K562 (cell line): ENCODE measurements at regions not wholly inside any gene's neighbourhood (a gene's known extent, or its start where the extent isn't known, plus 50 kb on each side); places are given as distances from the start of the nearest gene placed in this dataset.

Source experiments
- ARID4B ChIP-seq: sonication (generic); formaldehyde crosslinking; IDR thresholded peaks from 2 replicates; pipeline ENCODE4 v1.8.0; 2022; ENCODE audit warnings: mild to moderate bottlenecking, missing genetic modification reagents
- CEBPG ChIP-seq, 3 experiments: fragments of 200-800 bp in 1 of 3; sonication (Bioruptor generic) in 1 of 3; sonication (generic) in 1 of 3; formaldehyde crosslinking in 1 of 3; IDR thresholded peaks in 2 of 3; conservative IDR thresholded peaks in 1 of 3; 2 replicates each; pipeline versions ENCODE4 v1.6.1 to v1.8.0; 2016 to 2022; ENCODE audit warnings: missing compliant biosample characterization in 2 of 3, missing genetic modification characterization in 2 of 3, mild to moderate bottlenecking in 1 of 3, missing genetic modification reagents in 1 of 3
- CUX1 ChIP-seq: fragments of 200-800 bp; sonication (Bioruptor generic); IDR thresholded peaks from 2 replicates; pipeline ENCODE4 v1.6.1; 2016; ENCODE audit warnings: missing genetic modification characterization, missing compliant biosample characterization
- HNRNPLL ChIP-seq: fragments of 200-400 bp; formaldehyde crosslinking; IDR thresholded peaks from 2 replicates; pipeline ENCODE4 v1.6.1; 2017; ENCODE audit warnings: low read length, low read depth, mild to moderate bottlenecking; ENCODE audit not compliant: poor library complexity, severe bottlenecking
- LCOR ChIP-seq: sonication (generic); formaldehyde crosslinking; IDR thresholded peaks from 2 replicates; pipeline ENCODE4 v1.8.0; 2022; ENCODE audit warnings: mild to moderate bottlenecking, missing genetic modification reagents
- PTBP1 ChIP-seq: fragments of 200-400 bp; formaldehyde crosslinking; IDR thresholded peaks from 2 replicates; pipeline ENCODE4 v1.6.1; 2017; ENCODE audit warnings: low read depth, low read length
- RB1 ChIP-seq: fragments of 450-650 bp; IDR thresholded peaks from 2 replicates; pipeline ENCODE4 v1.6.1; 2017; ENCODE audit warnings: low read depth, mild to moderate bottlenecking
- SRSF1 ChIP-seq: fragments of 200-400 bp; formaldehyde crosslinking; IDR thresholded peaks from 2 replicates; pipeline ENCODE4 v1.6.1; 2017; ENCODE audit warnings: mild to moderate bottlenecking, low read depth, low read length, moderate library complexity
- TOE1 ChIP-seq, 2 experiments: fragments of 450-650 bp in 1 of 2; sonication (generic) in 1 of 2; formaldehyde crosslinking in 1 of 2; IDR thresholded peaks; 2 replicates each; pipeline versions ENCODE4 v1.7.1 to v1.8.0; 2016 to 2022; ENCODE audit warnings: borderline replicate concordance in 2 of 2, mild to moderate bottlenecking in 2 of 2, antibody characterized with exemption in 1 of 2, inconsistent platforms in 1 of 2, low read depth in 1 of 2, missing genetic modification reagents in 1 of 2, moderate library complexity in 1 of 2

GRCh38 chr3:20353286-20353685, 167.3 kb upstream of the SGO1 start (continued):
- no peak for TF ChIP-seq ARID4B
- no peak for TF ChIP-seq PTBP1
- TF ChIP-seq TOE1 (IDR thresholded peaks at IDR 0.05; ENCODE audit: borderline replicate concordance): no peak
- no peak for TF ChIP-seq TOE1 (CRISPR knock-in tag; IDR thresholded peaks at IDR 0.05; ENCODE audit: borderline replicate concordance, low read depth)
- TF ChIP-seq HNRNPLL: no peak
- TF ChIP-seq SRSF1: no peak
- no peak for TF ChIP-seq RB1
- TF ChIP-seq CUX1: no peak
- TF ChIP-seq CEBPG (CRISPR knock-in tag; IDR thresholded peaks at IDR 0.05): no peak
- no peak for TF ChIP-seq CEBPG (tag; conservative IDR thresholded peaks at IDR 0.05 in 1 of 2, IDR thresholded peaks at IDR 0.05 in 1 of 2)
- TF ChIP-seq LCOR (CRISPR knock-in tag): no peak
